Stimulated activated memory B cell treated with anti-CD40 and anti-IgM and Interleukin-4, amounts not matched to agents 10 μg/mL and 1 μg/mL and 100 μg/mL, for 72 hours (primary cell): ENCODE measurements at regions not wholly inside any gene's neighbourhood (a gene's known extent, or its start where the extent isn't known, plus 50 kb on each side); places are given as distances from the start of the nearest gene placed in this dataset.

Experiments used
- ATAC-seq: fragments of 150-1000 bp; cut with Tn5 transposase; 2 replicates; pipeline ENCODE4 v1.10.0; 2021
- H3K27ac Mint-ChIP-seq: one replicate; pipeline ENCODE4 v1.8.0; 2022; ENCODE audit warnings: mild to moderate bottlenecking, mixed read lengths
- H3K27me3 Mint-ChIP-seq: one replicate; pipeline ENCODE4 v1.8.0; 2022; ENCODE audit warnings: mixed read lengths
- H3K36me3 Mint-ChIP-seq: one replicate; pipeline ENCODE4 v1.8.0; 2022; ENCODE audit warnings: mixed read lengths
- H3K4me1 Mint-ChIP-seq: one replicate; pipeline ENCODE4 v1.8.0; 2022; ENCODE audit warnings: mixed read lengths
- H3K4me3 Mint-ChIP-seq: one replicate; pipeline ENCODE4 v1.8.0; 2022; ENCODE audit warnings: mild to moderate bottlenecking, moderate library complexity, mixed read lengths
- H3K9me3 Mint-ChIP-seq: one replicate; pipeline ENCODE4 v1.8.0; 2022; ENCODE audit warnings: mixed read lengths

DNA sequence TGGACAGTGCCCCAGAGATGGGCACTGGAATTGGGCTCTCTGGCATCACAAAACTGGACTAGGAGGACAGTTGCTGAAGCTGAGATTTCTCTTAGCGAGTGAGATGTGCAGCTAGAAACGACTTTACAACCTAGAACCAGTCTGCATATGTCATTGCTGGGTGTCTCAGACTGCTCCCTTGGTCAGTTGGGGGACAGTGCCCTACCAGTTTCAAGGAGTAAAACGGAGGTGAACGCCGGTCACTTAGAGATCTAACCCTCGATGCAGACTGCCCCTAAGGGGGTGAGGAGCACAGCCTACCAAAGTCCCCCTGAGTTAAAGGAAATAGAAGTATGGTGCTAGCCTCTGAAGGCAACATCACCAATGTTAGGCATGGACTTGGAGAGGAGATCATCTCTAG, 704.4 kb upstream of the CDH9 start:
- H3K9me3 Mint-ChIP-seq = no peaks in the 10 kb centered on the region

GRCh38 chr5:27734838-27735237, 696.5 kb upstream of the CDH9 start:
- Mint-ChIP-seq H3K36me3 (no peaks in the 10 kb centered on the region), H3K27me3 (no peaks in the 10 kb centered on the region), H3K4me3 (no peak overlapping the region), H3K9me3 (no peaks in the 10 kb centered on the region), H3K27ac (no peak overlapping the region), H3K4me1 (no peaks in the 10 kb centered on the region)
- ATAC-seq = no peak

More for the DNA sequence above, 704.4 kb upstream of the CDH9 start:
- H3K4me3 Mint-ChIP-seq = no peak overlapping the region
- no peaks in the 10 kb centered on the region for H3K4me1 Mint-ChIP-seq
- H3K27ac Mint-ChIP-seq = no peak overlapping the region
- H3K27me3 Mint-ChIP-seq = no peaks in the 10 kb centered on the region
- ATAC-seq = no peak
- no peaks in the 10 kb centered on the region for H3K36me3 Mint-ChIP-seq

DNA sequence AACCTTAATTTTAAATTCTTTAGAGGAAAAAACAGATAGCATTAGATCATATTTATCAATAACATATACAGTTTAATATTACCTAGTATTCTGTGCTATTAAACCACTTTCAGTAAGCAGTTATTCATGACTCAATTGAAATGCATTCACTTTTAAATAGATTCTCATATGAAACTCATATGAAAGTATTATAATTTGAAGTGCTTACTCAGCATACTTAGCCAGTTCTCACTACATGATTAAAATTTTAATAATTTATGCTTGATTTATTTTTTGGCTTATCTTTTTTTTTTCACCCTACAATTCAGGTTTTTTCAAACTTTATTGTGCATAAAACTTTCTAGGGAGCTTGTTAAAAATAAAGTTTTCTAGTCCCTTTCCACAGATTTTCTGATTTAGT, 694.9 kb upstream of the CDH9 start:
- Mint-ChIP-seq H3K4me1 (no peaks in the 10 kb centered on the region), H3K9me3 (no peaks in the 10 kb centered on the region), H3K4me3 (no peak overlapping the region), H3K27me3 (no peaks in the 10 kb centered on the region), H3K27ac (no peak overlapping the region), H3K36me3 (no peaks in the 10 kb centered on the region)
- ATAC-seq = no peak

DNA sequence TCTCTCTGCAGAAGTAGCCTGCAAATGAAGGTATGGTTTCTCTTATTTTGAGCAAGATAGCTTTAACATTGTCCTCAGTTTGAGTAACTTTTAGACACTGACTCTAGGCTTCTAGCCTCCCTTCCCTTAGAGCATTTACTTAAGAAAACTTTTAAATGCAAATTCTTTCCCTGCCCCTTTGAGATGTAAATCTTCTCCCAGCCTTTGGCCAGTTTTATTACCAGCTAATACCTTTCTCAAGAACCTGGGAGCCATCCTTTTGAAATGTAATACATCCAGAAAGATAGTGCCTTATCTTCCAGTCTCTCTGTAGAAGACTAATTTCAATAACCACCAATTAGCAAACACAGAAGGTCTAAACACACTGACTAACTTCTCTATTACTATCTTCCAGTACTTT, 688.9 kb upstream of the CDH9 start:
- ATAC-seq = no peak
- Mint-ChIP-seq H3K27ac (no peak overlapping the region), H3K4me1 (no peaks in the 10 kb centered on the region), H3K27me3 (no peaks in the 10 kb centered on the region), H3K4me3 (no peak overlapping the region), H3K36me3 (no peaks in the 10 kb centered on the region), H3K9me3 (no peaks in the 10 kb centered on the region)

GRCh38 chr5:27722337-27722736, 684.0 kb upstream of the CDH9 start:
- Mint-ChIP-seq H3K9me3 (no peaks in the 10 kb centered on the region), H3K36me3 (no peaks in the 10 kb centered on the region), H3K27ac (no peak overlapping the region), H3K4me1 (no peaks in the 10 kb centered on the region), H3K27me3 (no peaks in the 10 kb centered on the region), H3K4me3 (no peak overlapping the region)
- ATAC-seq = no peak

DNA sequence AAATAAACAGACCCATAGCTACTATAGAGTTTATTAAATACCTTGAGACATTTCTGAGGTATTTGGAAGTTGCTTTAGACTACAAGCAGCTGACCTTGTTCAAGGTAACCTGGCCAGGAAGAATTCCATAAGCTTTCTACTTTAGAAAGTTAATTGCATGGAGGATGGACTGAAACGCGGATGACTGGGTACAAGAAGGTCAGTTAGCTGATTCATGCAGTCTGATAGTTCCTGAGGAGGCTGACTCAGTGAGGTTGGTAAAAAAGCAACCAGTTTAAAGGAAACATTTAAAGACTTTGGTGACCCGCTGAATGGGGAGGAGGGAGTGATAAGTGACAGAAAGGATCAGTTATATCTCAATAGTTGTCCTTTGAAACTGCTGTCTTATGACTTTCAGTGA, 670.1 kb upstream of the CDH9 start:
- H3K27ac Mint-ChIP-seq = no peak overlapping the region
- H3K4me1 Mint-ChIP-seq = no peaks in the 10 kb centered on the region
- H3K27me3 Mint-ChIP-seq = no peaks in the 10 kb centered on the region
- H3K4me3 Mint-ChIP-seq = no peak overlapping the region
- no peaks in the 10 kb centered on the region for H3K9me3 Mint-ChIP-seq
- no peaks in the 10 kb centered on the region for H3K36me3 Mint-ChIP-seq
- no peak for ATAC-seq

GRCh38 chr5:27706832-27707231, 668.4 kb upstream of the CDH9 start:
- H3K27me3 Mint-ChIP-seq = no peaks in the 10 kb centered on the region
- H3K4me3 Mint-ChIP-seq = no peak overlapping the region
- H3K36me3 Mint-ChIP-seq = no peaks in the 10 kb centered on the region
- H3K27ac Mint-ChIP-seq = no peak overlapping the region
- H3K9me3 Mint-ChIP-seq = no peaks in the 10 kb centered on the region
- no peaks in the 10 kb centered on the region for H3K4me1 Mint-ChIP-seq
- no peak for ATAC-seq

DNA sequence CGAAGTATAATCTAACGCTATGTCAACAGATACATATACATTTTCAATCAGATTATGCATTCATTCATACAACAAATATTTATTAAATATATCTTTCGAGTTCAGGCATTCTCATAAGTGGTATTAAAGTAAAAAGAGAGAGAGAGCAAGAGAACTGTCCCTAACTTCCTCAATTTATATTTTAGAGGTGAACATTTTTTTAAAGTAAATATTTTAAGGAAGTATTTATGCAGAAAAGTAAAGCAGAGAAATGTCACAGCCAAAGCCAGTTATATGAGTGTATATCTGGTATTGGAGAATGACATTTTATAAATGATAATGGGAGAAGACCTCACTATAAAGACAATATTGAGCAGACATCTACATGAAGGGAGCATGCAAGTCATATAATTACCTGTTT, 667.3 kb upstream of the CDH9 start:
- H3K27me3 Mint-ChIP-seq = no peaks in the 10 kb centered on the region
- H3K4me3 Mint-ChIP-seq = no peak overlapping the region
- H3K36me3 Mint-ChIP-seq = no peaks in the 10 kb centered on the region
- no peak overlapping the region for H3K27ac Mint-ChIP-seq
- H3K9me3 Mint-ChIP-seq = no peaks in the 10 kb centered on the region
- ATAC-seq = no peak
- H3K4me1 Mint-ChIP-seq = no peaks in the 10 kb centered on the region

GRCh38 chr5:27701931-27702903, 663.8 kb upstream of the CDH9 start:
- Mint-ChIP-seq H3K27me3 (no peaks in the 10 kb centered on the region), H3K4me3 (no peak overlapping the region), H3K36me3 (no peaks in the 10 kb centered on the region), H3K4me1 (no peaks in the 10 kb centered on the region), H3K27ac (no peak overlapping the region), H3K9me3 (no peaks in the 10 kb centered on the region)
- ATAC-seq = no peak

- no peak overlapping the region for H3K4me3 Mint-ChIP-seq
- H3K27me3 Mint-ChIP-seq = no peaks in the 10 kb centered on the region
- H3K4me1 Mint-ChIP-seq = no peaks in the 10 kb centered on the region
- no peak overlapping the region for H3K27ac Mint-ChIP-seq
- ATAC-seq = no peak
- peaks cover 4% of the 10 kb centered on the region for H3K9me3 Mint-ChIP-seq
- no peaks in the 10 kb centered on the region for H3K36me3 Mint-ChIP-seq
Observed at GRCh38 chr5:27700526-27700925, 662.1 kb upstream of the CDH9 start.

DNA sequence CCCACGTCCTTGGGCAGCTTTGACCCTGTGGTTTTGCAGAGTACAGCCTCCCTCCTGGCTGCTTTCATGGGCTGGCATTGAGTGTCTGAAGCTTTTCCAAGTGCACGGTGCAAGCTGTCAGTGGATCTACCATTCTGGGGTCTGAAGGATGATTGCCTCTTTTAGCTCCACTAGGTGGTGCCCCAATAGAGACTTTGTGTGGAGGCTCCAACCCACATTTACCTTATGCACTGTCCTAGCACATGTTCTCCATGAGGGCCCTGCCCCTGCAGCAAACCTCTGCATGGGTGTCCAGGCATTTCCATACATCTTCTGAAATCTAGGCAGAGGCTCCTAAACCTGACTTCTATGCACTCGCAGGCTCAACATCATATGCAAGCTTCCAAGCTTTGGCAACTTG, 644.2 kb upstream of the CDH9 start:
- Mint-ChIP-seq H3K27ac (no peak overlapping the region), H3K4me3 (no peak overlapping the region), H3K27me3 (no peaks in the 10 kb centered on the region), H3K4me1 (no peaks in the 10 kb centered on the region), H3K36me3 (no peaks in the 10 kb centered on the region), H3K9me3 (peaks cover 13% of the 10 kb centered on the region)
- no peak for ATAC-seq

DNA sequence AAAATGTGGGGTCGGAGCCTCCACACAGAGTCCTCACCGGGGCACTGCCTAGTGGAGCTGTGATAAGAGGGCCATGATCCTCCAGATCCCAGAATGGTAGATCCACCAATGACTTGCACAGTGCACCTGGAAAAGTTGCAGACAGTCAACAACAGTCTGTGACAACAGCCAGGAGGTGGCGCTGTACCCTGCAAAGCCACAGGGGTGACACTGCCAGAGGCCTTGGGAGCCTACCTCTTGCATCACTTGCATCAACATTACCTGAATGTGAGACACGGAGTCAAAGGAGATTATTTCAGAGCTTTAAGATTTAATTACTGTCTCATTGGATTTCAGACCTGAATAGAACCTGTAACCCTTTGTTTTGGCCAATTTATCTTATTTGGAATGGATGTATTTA, 614.1 kb upstream of the CDH9 start:
- Mint-ChIP-seq H3K4me3 (no peak overlapping the region), H3K36me3 (no peaks in the 10 kb centered on the region), H3K27me3 (no peaks in the 10 kb centered on the region), H3K9me3 (peaks cover 5% of the 10 kb centered on the region), H3K27ac (no peak overlapping the region), H3K4me1 (no peaks in the 10 kb centered on the region)
- no peak for ATAC-seq

GRCh38 chr5:27639005-27639612, 600.7 kb upstream of the CDH9 start:
- H3K4me3 Mint-ChIP-seq = no peak overlapping the region
- no peak overlapping the region for H3K27ac Mint-ChIP-seq
- ATAC-seq = peak; percentile 51
- H3K4me1 Mint-ChIP-seq = no peaks in the 10 kb centered on the region
- H3K9me3 Mint-ChIP-seq = peaks cover 3% of the 10 kb centered on the region
- no peaks in the 10 kb centered on the region for H3K36me3 Mint-ChIP-seq
- no peaks in the 10 kb centered on the region for H3K27me3 Mint-ChIP-seq

DNA sequence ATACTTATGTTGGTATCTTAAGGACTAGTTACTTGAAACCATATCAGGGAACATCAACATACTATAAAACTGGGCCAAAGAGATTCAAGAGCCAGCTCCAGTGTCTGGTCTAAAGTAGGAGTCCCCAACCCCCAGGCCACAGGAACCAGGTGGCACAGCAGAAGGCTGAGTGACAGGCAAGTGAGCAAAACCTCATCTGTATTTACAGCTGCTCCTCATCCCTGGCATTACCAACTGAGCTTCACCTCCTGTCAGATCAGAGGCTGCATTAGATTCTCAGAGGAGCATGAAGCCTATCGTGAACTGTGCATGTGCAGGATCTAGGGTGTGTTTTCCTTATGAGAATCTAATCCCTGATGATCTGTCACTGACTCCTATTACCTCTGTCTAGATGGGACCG, 581.6 kb upstream of the CDH9 start:
- Mint-ChIP-seq H3K4me3 (no peak overlapping the region), H3K4me1 (no peaks in the 10 kb centered on the region)
- ATAC-seq = no peak

GRCh38 chr5:27612161-27612560, 573.8 kb upstream of the CDH9 start:
- Mint-ChIP-seq H3K36me3 (no peaks in the 10 kb centered on the region), H3K4me3 (no peak overlapping the region), H3K9me3 (peaks cover 16% of the 10 kb centered on the region), H3K27ac (no peak overlapping the region), H3K4me1 (no peaks in the 10 kb centered on the region), H3K27me3 (no peaks in the 10 kb centered on the region)
- ATAC-seq = no peak

More for the DNA sequence above, 581.6 kb upstream of the CDH9 start:
- Mint-ChIP-seq H3K27me3 (no peaks in the 10 kb centered on the region), H3K27ac (no peak overlapping the region), H3K36me3 (no peaks in the 10 kb centered on the region), H3K9me3 (peaks cover 8% of the 10 kb centered on the region)

DNA sequence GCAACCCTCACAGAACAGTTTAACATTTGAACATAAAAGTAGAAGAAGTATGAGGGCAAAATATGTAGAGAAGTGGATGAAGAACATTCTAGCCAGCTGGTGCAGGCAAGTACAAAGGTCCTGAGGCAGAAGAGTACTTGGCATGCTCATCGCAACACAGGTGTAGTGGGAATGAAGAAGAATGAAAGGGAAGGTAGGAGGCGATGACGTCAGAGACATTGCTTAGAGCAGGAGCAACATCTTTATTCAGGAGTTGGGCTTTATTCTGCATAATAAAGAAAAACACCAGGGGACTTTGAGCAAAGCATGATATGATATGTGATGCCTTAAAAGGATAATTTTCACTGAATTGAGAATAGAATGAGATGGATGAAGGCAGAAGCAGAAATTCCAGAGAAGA, 570.6 kb upstream of the CDH9 start:
- no peaks in the 10 kb centered on the region for H3K36me3 Mint-ChIP-seq
- no peaks in the 10 kb centered on the region for H3K27me3 Mint-ChIP-seq
- no peak overlapping the region for H3K27ac Mint-ChIP-seq
- H3K9me3 Mint-ChIP-seq = peaks cover 5% of the 10 kb centered on the region
- ATAC-seq = no peak
- H3K4me3 Mint-ChIP-seq = no peak overlapping the region
- no peaks in the 10 kb centered on the region for H3K4me1 Mint-ChIP-seq
